C1 segment of cervical spinal cord (tissue), 14 donors: ENCODE measurements at regions not wholly inside any gene's neighbourhood (a gene's known extent, or its start where the extent isn't known, plus 50 kb on each side); places are given as distances from the start of the nearest gene placed in this dataset.
"Not testable (repeated sequence)": the region's sequence is repeated elsewhere in the genome, so short reads cannot be mapped to it uniquely, and the experiment has no call there.

Source experiments
- DNase-seq, 14 donors: peaks; one replicate each; lab custom pipeline; 2025; lab: John Stamatoyannopoulos, UW

DNA sequence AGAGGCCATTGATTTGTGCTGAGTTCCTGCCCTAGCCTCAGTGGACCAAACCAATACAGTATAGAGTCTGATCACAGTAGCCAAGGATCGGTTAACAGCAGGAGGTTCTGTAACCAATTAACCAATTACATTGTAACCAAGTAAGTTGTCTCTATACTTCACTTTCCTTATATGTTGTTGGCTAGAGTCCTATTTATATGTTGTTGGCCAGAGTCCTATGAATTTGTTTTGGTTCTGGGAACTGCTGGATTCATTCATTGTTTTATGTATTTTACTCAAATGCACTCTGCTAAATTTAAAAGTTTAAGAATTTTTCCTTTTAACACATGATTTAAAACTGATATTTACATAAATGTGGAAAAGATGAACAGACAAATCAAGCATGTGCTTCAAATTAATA is 597.4 kb upstream of the HS3ST5 start:
- DNase-seq: no peak

DNA sequence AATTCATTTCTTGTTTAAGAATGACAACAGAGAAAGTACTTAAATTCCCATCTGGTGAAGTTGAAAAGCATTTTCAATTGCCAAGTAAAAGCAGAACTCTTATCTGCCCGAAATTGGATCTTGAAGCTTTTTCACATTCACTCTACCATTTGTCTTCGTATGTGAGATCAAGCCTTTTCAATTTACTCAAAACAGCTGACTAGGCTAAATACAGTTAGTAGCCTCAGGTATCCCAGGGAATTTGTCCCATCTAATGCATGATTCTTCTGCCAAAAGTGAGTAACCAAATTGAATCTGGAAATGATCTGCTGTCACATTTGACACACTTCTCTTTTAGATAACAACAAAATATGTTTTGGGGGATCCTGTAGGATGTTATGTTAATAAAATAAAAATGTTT is 596.8 kb upstream of the HS3ST5 start:
- no peak for DNase-seq

DNA sequence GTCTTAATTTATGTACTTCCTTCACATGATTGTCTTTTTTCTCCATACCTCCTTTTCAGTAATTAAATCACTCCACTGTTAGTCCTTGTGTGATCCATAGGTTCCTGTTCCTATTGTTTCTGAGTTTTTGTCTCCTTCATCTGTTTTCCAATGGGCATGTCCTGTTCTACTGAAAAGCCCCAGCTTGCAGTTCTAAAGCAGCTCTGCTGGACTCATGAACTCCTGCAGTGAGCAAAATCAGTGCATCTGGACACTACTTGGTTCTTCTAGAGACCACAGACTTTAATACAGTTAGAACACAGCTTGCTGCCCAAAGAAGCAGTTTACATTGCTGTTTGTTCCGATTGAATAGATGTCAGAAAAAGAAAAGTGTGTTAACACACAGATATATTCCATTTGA is 593.3 kb upstream of the HS3ST5 start:
- DNase-seq: no peak

DNA sequence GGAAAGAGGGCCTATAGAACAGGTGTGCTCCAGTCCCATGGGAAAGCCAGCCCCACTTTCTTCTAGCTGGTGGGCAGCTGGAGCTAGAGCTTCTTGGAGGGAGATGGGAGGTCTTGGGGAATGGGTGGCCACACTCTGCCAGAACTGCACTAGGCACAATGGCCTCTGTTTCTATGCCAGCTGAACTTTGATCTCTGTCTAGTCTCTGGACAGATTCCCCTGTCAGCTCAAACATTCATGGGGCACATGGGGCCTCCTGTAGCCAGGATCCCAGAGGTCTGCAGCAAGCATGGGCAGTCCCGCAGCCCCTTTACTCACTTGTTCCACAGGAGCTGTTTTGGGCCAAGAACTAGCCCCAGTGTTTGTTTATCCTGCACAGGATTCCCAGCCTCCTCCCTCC is 591.3 kb upstream of the HS3ST5 start:
- DNase-seq: no peak

DNA sequence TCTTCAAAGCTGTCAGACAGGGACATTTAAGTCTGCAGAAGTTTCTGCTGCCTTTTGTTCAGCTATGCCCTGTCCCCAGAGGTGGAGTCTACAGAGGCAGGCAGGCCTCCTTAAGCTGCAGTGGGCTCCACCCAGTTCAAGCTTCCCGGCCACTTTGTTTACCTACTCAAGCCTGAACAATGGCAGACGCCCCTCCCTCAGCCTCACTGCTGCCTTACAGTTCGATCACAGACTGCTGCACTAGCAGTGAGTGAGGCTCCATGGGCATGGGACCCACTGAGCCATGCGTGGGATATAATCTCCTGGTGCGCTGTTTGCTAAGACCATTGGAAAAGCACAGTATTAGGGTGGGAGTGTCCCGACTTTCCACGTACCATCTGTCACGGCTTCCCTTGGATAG is 585.9 kb upstream of the HS3ST5 start:
- not testable (repeated sequence) for DNase-seq

DNA sequence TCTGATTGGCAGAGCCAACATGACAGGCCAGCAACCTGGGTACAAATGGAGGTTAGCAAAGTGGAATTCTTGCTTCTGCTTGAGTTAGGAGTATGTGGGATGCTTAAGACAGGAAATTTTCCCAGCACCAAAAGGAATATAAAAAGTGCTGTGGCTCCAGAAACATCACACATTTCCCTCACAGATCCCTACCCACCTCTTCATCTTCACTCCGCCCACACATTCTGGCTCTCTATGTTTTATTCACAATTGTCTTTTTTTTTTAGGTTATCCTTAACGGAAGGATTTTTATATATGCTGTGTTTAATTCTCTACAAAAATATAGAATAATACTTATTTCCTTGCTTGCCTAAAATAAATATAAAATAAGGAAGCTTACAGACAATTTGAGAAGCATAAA is 563.3 kb upstream of the HS3ST5 start:
- no peak for DNase-seq

DNA sequence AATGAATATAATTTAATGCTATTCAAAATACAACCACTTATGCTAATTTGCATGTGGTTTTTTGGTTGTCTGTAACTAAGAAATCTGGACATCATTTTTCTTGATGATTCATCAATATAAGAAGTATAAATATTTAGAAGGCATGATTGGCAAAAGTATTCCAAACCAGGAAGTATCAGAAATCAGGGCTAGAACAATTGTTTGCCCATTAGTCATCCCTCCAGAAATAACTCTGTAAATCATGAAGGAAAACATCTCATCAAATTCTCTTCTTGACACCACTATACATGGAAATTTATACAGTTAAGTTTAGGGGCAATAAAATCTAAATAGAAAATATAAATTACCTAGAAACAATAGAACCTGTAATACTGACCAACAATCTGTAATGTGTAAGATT is 554.7 kb upstream of the HS3ST5 start:
- DNase-seq: no peak

DNA sequence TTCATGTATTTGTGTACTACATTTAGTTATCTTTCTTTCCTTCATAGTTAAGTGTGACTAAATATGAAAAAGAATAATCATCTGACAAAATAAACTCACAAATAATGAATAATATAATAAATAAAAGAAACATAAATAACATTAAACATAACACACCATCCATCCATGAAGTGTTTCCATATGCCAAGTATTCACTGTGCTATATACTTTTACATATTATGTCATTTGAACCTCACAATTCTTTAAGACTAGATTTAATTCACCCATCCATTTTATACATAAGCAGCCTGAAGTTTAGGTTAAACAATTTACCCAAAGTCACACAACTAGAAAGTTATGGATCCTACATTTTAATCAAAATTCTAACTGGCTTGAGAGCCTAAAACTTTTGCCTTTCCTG is 549.4 kb upstream of the HS3ST5 start:
- DNase-seq: no peak

DNA sequence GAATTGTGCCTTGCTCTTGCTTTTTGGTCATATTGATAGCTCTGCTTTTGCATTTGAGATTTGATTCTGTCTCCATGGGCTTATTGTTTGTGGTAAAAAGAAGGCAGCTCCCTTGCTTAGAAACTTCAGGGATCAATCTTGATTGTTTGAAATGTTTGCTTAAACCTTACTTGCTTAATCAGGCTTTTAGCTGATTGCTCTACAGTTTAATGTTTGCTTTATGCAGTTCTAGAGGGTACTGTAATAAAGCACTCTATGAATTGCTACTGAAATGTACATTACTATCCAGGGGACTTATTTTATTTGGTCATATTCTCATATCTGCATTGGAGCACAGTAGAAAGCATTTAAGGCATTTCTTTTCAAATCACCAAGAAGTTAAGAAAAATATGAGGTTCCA is 545.4 kb upstream of the HS3ST5 start:
- no peak for DNase-seq

DNA sequence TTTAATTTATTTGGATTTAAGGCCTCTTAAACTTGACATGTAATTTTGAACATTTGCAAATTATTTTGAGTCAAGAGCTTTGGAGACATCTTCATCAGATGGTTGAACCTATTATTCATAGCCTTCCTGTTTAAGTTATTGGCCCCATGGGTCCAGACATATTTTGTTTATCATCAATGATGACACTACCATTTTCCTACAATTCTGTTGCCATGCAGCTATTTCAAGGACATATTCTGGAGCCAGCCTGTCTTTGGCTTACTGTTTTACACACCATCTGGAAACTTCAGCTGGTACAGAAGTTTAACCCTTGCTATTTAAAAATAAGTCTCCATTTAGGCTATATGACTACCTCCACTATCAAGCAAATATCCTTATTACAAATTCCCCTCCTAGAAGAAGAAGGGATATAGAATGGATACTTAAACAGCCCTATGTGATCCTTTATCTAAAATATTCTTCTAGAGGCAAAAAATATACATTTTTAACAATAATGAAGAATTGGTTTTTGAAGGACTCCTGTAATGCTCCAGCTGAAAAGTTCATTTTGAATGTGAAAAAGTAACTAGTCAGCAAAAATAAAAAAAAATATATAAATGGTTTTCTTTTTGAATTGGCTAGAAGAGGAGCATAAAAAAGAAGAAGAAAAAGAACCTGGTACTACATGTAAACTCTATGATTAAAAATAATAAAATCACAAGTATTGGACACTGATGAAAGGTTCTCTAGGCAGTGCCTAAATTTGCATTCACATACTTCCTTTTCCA is 544.0 kb upstream of the HS3ST5 start:
- no peak for DNase-seq

DNA sequence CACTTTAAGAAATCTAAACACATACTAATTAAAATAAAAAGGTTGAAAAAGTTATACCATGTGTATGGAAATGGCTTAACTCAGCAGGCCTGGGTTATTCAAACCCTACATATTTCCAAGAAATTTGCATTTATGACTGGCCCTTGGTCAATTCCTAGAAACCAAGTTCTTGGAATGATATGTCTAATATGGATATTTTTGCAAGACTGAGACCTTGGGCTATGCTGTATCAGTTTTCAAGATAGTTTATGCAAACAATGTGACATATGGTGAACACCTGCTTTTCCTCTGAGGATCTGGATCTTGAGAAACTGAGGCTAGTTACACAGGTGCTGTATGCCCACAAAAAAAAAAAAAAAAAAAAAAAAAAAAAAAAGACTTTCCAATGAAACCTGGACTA is 536.9 kb upstream of the HS3ST5 start:
- DNase-seq: no peak

DNA sequence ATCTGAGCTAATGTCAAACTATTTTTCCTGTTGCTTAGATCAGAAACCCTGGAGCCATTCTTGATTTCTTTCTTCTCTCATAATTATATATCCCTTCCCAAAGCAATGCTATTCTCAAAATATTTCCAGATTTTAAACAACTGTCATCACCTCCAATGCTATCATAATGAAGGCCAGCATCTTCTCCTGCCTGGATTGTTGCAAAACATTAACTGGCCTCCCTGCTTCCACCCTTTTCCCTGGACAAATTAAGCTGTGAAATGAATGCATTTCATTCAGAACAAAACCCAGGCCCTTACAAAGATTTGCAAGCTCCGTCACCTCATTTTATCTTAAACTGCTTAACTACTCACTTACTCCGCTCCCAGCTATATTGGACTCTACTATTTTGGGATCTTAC is 535.3 kb upstream of the HS3ST5 start:
- no peak for DNase-seq

DNA sequence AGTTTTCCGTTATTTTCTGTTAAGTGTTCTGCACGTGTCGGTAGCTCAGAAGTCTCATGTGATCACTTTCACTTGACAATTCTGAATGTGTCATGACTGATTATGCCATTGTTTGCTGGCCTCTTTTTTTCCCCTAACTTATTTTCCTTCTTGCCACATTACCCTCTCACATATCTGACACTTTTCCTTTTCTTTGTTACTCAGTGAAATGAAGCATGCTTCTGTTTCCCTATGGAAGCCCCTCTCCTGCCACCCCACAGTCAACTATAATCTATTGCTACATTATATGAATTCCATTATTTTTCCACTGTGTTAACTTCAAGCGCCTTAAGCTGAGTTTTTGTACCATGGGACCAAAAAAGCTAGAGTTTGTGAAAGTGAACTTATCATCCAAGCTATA is 531.6 kb upstream of the HS3ST5 start:
- DNase-seq: no peak

DNA sequence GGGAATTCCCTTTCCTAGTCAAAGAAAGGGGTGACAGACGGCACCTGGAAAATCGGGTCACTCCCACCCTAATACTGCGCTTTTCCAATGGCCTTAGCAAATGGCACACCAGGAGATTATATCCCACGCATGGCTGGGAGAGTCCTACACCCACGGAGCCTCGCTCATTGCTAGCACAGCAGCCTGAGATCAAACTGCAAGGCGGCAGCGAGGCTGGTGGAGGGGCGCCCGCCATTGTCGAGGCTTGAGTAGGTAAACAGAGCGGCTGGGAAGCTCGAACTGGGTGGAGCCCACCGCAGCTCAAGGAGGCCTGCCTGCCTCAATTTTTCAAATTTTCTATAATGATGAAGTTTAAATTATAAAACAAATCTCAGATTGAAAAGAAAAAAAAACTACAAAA is 522.7 kb upstream of the HS3ST5 start:
- DNase-seq: not testable (repeated sequence)

DNA sequence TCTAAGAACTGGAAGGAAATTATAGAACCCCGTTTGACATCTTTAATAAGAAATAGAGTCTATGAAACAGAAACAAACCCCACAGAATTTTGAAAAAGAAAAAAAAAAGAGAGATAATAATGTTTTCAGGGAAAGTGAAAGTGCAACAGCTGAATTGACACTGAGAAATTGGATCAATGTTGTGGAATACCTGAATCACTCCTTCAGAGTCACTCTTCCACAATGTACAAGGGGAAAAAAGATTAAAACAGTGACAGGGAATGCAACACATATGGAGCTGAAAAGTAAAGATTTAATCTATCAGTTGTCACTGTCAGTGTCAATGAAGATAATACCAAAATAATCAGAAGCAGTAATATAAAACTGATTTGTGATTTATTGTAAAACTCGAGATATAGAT is 520.8 kb upstream of the HS3ST5 start:
- DNase-seq: no peak

DNA sequence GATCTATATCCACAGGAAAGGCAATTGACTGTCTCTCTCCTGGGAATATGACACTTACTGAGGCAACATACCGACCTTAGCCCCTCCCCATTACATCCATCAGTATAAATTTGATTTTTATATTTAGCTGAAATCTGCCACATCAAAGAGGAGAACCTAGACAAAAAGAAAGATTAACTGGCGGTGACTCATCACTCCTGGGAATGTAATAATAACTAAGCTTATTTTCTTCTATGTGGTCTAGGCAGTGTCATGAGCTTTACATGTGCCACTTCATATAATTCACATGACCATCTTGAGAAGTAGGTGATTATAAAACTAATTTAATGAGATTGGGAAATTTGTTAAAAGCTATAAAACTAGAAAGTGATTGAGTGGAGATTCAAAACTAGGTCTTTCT is 520.0 kb upstream of the HS3ST5 start:
- no peak for DNase-seq

DNA sequence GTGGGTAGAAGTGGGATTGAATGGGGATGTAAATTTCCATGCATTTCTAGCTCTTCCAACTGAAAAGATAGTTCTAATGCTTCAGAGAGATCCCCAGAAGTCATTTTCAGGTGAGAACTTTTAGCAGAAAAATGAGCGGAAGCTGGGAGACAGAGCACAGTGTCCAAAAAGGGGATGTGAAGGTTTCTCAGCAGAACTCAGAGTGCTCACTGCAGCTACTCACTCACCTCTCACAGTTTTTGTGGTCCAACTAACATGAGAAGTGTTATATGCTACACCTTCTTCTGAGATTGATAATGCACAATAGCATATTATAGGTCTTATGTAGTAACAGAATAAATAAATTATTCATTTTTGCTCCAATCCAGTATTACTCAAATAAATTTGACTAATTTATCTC is 519.2 kb upstream of the HS3ST5 start:
- DNase-seq: no peak

DNA sequence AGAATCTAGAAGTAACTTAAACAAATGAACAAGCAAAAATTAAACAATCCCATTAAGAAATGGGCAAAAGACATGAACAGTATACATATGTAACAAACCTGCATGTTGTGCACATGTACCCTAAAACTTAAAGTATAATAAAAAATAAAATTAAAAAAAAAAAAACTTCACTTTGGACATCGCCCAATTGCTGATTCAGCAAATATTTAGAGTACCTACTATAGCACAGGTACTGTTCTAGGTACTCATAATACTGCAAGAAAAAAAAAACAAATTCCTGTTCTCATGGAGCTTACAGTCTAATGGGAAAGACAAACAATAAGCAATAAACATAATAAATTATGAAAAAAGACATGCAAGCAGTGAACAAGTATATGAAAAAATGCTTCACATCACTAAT is 501.5 kb upstream of the HS3ST5 start:
- no peak for DNase-seq

DNA sequence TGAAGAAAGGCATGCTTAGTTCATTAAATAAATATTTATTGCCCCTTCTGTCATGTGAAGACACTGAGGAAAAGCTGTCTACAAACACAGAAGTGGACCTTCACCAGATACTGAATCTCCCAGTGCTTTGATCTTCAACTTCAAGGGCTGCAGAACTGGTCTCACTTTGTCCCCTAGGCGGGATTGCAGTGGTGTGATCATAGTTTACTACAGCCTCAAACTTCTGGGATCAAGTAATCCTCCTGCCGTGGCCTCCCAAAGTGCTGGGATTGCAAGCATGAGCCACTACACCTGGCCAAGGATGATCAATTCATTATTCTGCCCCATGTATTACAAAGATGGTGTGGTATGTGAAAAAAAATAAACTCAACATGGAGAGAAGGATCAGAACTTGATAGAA is 496.2 kb upstream of the HS3ST5 start:
- DNase-seq: no peak

DNA sequence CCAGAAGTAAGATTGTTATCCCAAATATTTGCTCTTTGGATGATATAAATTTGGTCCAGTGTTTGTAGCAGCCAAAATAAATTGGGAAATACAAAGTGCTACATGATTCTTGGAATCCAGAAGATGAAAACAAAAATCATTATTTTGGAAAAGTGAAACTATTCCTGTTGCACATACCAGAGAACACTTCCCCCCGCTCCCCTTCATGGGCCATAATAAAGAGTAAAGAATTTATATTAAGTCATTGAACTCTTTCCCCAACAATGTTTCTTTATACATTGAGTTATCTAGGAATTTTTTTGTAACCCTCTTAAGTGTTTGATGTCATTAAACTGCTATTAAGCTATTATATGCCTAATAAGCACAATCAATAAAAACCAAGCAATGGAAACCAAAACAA is 490.4 kb upstream of the HS3ST5 start:
- DNase-seq: no peak

DNA sequence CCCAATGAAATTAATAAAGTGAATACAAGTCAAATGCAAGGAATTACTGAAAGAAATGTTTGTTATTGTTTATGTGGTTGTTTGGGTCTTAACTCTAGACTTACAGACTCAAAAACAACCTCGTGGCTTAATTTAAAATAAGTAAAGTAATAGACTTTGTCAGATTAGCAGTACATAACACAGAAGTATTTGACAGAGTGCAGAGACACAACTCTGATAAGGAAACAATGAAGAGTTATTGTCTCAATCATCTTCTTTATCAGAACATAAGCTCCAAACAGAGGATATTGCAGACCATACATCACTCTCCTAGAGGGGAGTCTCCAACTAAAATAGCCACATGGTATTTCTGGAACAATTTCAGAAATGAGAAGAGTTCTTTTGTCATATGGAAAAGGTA is 487.7 kb upstream of the HS3ST5 start:
- no peak for DNase-seq

DNA sequence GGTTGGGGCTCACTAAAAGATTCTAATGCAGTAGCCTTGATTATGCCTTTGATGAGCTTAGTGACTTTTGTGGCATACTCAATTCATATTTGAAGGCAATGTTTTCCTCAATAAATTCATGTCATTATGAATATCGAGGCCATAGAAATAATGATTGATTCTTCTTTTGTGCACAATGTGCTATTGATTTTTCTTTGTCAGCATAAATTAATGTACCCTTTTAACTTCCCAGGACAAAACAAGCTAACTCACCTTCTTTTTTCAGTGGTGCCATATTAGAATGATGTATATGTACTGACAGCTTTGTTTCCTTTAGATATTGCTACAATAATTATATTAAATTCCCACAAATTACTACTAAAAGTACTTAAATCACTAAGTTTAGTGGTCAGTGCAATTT is 484.3 kb upstream of the HS3ST5 start:
- DNase-seq: no peak

DNA sequence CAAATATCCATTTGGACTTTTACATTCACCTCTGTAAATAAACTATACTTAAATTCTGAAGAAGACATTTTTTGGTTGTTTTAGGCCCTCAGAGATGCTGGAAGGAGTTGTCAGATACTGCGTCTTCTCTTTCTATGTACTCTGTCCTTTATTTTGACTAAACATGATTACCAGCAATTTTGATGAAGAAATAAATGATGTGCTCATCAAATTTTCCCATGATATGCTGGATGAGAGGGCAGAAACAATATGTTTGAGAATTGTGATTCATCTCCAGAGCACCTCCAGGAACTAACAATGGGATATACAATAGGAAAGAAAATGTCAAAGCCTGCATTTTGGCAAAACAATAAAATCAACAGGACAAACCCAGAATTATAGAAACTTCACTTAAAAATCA is 481.6 kb upstream of the HS3ST5 start:
- no peak for DNase-seq

DNA sequence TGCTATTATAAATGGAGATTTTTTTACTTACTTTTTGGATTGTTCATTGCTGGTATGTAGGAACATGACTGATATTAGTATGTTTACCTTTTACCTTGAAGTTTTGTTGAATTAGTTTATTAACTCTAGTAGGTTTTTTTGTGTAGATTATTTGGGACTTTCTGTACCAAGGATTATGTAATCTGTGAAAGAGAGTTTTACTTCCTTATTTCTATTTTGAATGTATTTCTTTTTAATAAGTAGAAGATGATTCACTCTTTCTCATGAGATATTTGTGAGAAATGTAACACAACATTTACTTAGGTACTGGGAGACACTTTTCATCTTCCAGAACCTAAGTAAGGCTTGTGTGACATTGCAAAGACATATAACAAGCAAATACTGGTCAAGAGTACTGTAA is 473.9 kb upstream of the HS3ST5 start:
- DNase-seq: no peak
